ENCODE measurements at regions not wholly inside any gene's neighbourhood (a gene's known extent, or its start where the extent isn't known, plus 50 kb on each side); places are given as distances from the start of the nearest gene placed in this dataset.

DNA sequence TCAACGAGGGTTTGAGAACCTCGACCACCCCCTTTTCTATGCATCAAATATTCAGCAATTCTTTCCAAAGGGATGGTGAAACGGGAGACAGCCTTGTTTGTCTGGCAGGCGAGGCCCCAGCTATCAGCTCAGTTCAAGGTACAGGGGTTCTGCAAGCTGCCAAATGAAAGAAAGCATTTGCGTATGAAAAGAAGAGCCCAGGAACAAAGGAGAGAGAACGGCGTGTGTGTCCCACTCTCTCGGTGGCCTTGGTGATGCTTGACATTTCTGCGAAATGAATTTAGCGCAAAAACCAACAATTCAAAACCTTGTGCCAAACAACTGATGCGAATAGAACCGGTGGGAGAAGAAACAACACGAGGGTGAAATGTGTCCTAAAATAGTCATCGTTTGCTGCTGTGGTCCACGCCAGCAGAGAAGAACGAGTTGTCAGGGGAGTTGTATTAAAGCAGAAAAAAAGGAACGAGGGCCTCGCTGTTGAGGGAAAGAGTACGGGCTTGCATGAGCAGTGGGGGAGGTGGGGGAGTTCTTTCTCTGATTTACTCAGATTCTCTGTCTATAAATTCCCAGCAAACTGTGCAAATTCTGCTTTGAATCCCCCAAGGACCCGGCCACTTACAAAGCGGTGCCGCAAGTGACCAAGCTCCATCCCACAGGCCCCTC lies 97.7 kb downstream of the TMEM130 start:
- Histone ChIP-seq H3K36me3 (no peaks in the 10 kb centered on the region), H3K27ac (no peak overlapping the region), H3K9me3 (no peaks in the 10 kb centered on the region), H3K4me3 (no peak overlapping the region), H3K27me3 (no peaks in the 10 kb centered on the region), H3K4me1 (ENCODE audit: insufficient read depth) (peaks cover 1% of the 10 kb centered on the region)
- WGBS, 3 donors, result 11 to 13% (median 12%) methylated on average over 22 of the region's 22 CpGs
- no peak for TF ChIP-seq EP300 (IDR thresholded peaks at IDR 0.05)
- TF ChIP-seq, protein P1, sequence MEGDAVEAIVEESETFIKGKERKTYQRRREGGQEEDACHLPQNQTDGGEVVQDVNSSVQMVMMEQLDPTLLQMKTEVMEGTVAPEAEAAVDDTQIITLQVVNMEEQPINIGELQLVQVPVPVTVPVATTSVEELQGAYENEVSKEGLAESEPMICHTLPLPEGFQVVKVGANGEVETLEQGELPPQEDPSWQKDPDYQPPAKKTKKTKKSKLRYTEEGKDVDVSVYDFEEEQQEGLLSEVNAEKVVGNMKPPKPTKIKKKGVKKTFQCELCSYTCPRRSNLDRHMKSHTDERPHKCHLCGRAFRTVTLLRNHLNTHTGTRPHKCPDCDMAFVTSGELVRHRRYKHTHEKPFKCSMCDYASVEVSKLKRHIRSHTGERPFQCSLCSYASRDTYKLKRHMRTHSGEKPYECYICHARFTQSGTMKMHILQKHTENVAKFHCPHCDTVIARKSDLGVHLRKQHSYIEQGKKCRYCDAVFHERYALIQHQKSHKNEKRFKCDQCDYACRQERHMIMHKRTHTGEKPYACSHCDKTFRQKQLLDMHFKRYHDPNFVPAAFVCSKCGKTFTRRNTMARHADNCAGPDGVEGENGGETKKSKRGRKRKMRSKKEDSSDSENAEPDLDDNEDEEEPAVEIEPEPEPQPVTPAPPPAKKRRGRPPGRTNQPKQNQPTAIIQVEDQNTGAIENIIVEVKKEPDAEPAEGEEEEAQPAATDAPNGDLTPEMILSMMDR (IDR thresholded peaks at IDR 0.05), result no peak
- no peak for TF ChIP-seq POLR2A (IDR thresholded peaks at IDR 0.05)
- DNase-seq, result no peak
- intact Hi-C loops (cut with DNase I), result no loop called here

DNA sequence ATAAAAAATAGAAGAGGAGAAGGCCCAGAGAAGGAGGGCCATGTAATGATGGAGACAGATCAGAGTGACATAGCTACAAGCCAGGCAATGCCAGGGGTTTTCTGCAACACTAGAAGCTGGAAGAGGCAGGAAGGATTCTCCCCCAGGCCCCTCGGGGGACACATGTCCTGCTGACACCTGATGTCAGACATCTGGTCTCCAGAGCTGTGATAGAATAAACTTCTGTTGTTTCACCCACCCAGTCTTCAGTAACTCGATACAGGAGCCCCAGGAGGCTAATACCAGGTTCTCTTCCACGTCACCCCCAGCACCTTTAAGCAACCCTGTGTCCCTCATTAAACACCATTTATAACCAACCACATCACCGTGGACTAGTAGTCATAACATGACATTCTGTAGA lies 94.9 kb downstream of the TMEM130 start:
- no peak for DNase-seq
- H3K27ac ChIP-seq, result no peak overlapping the region
- no peaks in the 10 kb centered on the region for H3K36me3 ChIP-seq
- intact Hi-C loops (cut with DNase I), result no loop called here
- no peak overlapping the region for H3K4me3 ChIP-seq
- H3K27me3 ChIP-seq, result no peaks in the 10 kb centered on the region
- H3K4me1 ChIP-seq (ENCODE audit: insufficient read depth), result peaks cover 1% of the 10 kb centered on the region
- no peak for TF ChIP-seq EP300 (IDR thresholded peaks at IDR 0.05)
- no peak for TF ChIP-seq POLR2A (IDR thresholded peaks at IDR 0.05)
- TF ChIP-seq, protein P1 (IDR thresholded peaks at IDR 0.05), result no peak
- H3K9me3 ChIP-seq, result no peaks in the 10 kb centered on the region
- 41 to 57% (median 44%) methylated on average over 4 of the region's 4 CpGs for WGBS, 3 donors

DNA sequence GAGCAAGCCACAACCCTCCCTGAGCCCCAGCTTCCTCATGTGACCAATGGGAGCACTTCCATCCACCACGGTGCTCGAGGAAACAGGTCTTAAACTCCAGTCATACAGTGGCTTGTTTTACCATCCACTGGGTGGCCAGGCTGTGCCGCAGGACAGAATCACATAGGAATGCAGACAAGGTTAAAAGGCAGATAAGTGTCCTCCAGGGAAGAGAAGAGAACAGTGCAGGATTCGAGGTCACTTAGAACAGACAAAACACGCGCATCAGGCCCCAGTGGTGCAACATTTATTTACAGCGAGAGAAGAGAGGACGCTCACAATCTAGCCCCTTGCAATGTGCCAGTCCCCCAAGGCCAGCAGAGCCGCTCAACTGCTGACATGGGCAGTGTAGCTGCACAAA lies 92.8 kb downstream of the TMEM130 start:
- H3K27me3 ChIP-seq, result no peaks in the 10 kb centered on the region

DNA sequence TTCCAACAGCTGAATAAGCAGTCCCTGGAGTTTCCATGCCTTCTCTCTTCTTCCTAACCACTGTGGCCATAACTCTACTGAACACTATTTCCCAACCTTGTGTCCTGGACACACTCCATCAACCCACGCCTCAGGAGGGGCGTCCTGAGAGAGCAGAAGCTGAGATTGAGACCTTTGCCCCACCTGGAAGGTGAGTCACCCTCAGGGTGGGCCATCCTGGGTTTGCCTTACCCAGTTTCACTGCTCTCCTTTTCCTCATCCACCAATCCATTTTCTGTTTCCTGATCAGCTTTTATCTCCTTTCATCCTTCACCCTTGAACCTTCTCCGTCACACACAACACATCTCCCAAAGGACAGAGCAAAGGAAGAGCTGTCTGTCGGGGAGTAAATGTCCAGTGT lies 91.4 kb downstream of the TMEM130 start:
- no peak overlapping the region for H3K4me3 ChIP-seq
- no peak for TF ChIP-seq POLR2A (IDR thresholded peaks at IDR 0.05)
- H3K9me3 ChIP-seq, result no peaks in the 10 kb centered on the region
- H3K4me1 ChIP-seq (ENCODE audit: insufficient read depth), result no peaks in the 10 kb centered on the region
- H3K36me3 ChIP-seq, result no peaks in the 10 kb centered on the region
- no peak for DNase-seq
- H3K27ac ChIP-seq, result no peak overlapping the region
- no peaks in the 10 kb centered on the region for H3K27me3 ChIP-seq
- 74 to 83% (median 74%) methylated on average over 4 of the region's 4 CpGs for WGBS, 3 donors
- intact Hi-C loops (cut with DNase I), result no loop called here

More for the DNA sequence above, 92.8 kb downstream of the TMEM130 start:
- no peak overlapping the region for H3K27ac ChIP-seq
- DNase-seq, result no peak
- intact Hi-C loops (cut with DNase I), result no loop called here
- H3K4me3 ChIP-seq, result no peak overlapping the region
- WGBS, 3 donors, result 28 to 56% (median 32%) methylated on average over 9 of the region's 9 CpGs
- H3K4me1 ChIP-seq (ENCODE audit: insufficient read depth), result no peaks in the 10 kb centered on the region
- no peaks in the 10 kb centered on the region for H3K9me3 ChIP-seq
- no peak for TF ChIP-seq EP300 (IDR thresholded peaks at IDR 0.05)
- TF ChIP-seq, protein P1 (IDR thresholded peaks at IDR 0.05), result no peak
- no peak for TF ChIP-seq POLR2A (IDR thresholded peaks at IDR 0.05)
- H3K36me3 ChIP-seq, result no peaks in the 10 kb centered on the region

DNA sequence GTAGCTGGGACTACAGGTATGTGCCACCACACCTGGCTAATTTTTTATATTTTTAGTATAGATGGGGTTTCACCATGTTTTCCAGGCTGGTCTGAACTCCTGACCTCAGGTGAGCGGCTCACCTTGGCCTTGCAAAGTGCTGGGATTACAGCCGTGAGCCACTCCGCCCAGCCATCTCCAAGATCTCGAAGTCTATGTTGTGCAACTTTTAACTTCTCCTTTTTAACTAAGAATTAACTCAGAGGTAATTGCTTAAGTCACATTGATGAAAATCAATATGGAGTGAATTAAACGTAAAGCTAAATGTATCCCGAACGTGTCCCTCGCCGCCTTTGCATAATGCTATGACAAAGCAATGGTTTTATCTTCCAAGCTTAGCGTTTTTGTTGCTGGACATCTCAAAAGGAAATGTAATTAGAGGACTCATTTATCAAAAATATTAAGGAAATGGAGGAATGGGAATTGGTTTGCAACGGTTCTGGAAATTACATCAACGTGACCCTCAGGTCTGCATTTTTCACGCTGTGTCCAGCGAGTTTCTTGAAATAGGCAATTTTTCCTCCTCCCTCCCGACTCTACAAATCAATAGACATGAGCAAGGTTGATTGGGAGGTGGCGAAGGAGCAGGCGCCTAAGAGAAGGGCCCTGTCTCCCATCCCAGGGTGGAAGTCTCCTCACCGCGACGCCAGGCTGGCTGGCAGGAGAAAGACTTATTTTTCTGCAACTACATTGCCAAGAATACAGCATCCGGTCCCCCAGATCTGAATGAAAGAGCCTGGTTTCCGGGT lies 89.8 kb downstream of the TMEM130 start:
- Histone ChIP-seq H3K9me3 (no peaks in the 10 kb centered on the region), H3K4me3 (no peak overlapping the region), H3K36me3 (no peaks in the 10 kb centered on the region), H3K4me1 (ENCODE audit: insufficient read depth) (no peaks in the 10 kb centered on the region), H3K27me3 (no peaks in the 10 kb centered on the region), H3K27ac (no peak overlapping the region)
- intact Hi-C loops (cut with DNase I), result no loop called here
- no peak for DNase-seq
- TF ChIP-seq, protein P1 (IDR thresholded peaks at IDR 0.05), result no peak
- TF ChIP-seq POLR2A (IDR thresholded peaks at IDR 0.05), result no peak
- TF ChIP-seq EP300 (IDR thresholded peaks at IDR 0.05), result no peak
- 85 to 88% (median 86%) methylated on average over 22 of the region's 22 CpGs for WGBS, 3 donors
